HG03039 (cell line): ENCODE measurements at regions not wholly inside any gene's neighbourhood (a gene's known extent, or its start where the extent isn't known, plus 50 kb on each side); places are given as distances from the start of the nearest gene placed in this dataset.

Source experiments
- ATAC-seq: cut with Tn5 transposase; IDR thresholded peaks from one replicate; pipeline ENCODE4 v1.9.1; 2021; ENCODE audit warnings: mild to moderate bottlenecking, moderate library complexity; ENCODE audit not compliant: unreplicated experiment

GRCh38 chr12:14252697-14253096, 112.8 kb upstream of the ATF7IP start:
- no peak for ATAC-seq

GRCh38 chr12:14253496-14253895, 112.0 kb upstream of the ATF7IP start:
- no peak for ATAC-seq

- no peak for ATAC-seq
These were observed 110.7 kb upstream of the ATF7IP start for GRCh38 chr12:14254781-14255180.

GRCh38 chr12:14256121-14256520, 109.4 kb upstream of the ATF7IP start:
- ATAC-seq, result no peak

GRCh38 chr12:14256555-14257169, 108.8 kb upstream of the ATF7IP start:
- peak; percentile 47 for ATAC-seq

- ATAC-seq, result no peak
These were observed 108.2 kb upstream of the ATF7IP start for GRCh38 chr12:14257303-14257733.

GRCh38 chr12:14257734-14258574, 107.5 kb upstream of the ATF7IP start:
- no peak for ATAC-seq

GRCh38 chr12:14258575-14258940, 106.9 kb upstream of the ATF7IP start:
- ATAC-seq, result no peak

GRCh38 chr12:14259481-14260010, 105.9 kb upstream of the ATF7IP start:
- ATAC-seq, result no peak

GRCh38 chr12:14260011-14260993, 105.2 kb upstream of the ATF7IP start:
- ATAC-seq, result no peak

GRCh38 chr12:14261096-14261495, 104.4 kb upstream of the ATF7IP start:
- no peak for ATAC-seq

- ATAC-seq, result no peak
These were observed 103.6 kb upstream of the ATF7IP start for GRCh38 chr12:14261861-14262260.

GRCh38 chr12:14262771-14263511, 102.5 kb upstream of the ATF7IP start:
- ATAC-seq, result no peak

GRCh38 chr12:14263742-14264141, 101.7 kb upstream of the ATF7IP start:
- ATAC-seq, result no peak

- no peak for ATAC-seq
These were observed 101.2 kb upstream of the ATF7IP start for GRCh38 chr12:14264316-14264715.

- ATAC-seq, result no peak
These were observed 100.7 kb upstream of the ATF7IP start for GRCh38 chr12:14264778-14265177.

GRCh38 chr12:14268120-14268515, 97.4 kb upstream of the ATF7IP start:
- ATAC-seq, result no peak

GRCh38 chr12:14270392-14270791, 95.1 kb upstream of the ATF7IP start:
- no peak for ATAC-seq

- no peak for ATAC-seq
These were observed 92.2 kb upstream of the ATF7IP start for GRCh38 chr12:14272956-14273912.
